ENCODE measurements at regions not wholly inside any gene's neighbourhood (a gene's known extent, or its start where the extent isn't known, plus 50 kb on each side); places are given as distances from the start of the nearest gene placed in this dataset.

DNA sequence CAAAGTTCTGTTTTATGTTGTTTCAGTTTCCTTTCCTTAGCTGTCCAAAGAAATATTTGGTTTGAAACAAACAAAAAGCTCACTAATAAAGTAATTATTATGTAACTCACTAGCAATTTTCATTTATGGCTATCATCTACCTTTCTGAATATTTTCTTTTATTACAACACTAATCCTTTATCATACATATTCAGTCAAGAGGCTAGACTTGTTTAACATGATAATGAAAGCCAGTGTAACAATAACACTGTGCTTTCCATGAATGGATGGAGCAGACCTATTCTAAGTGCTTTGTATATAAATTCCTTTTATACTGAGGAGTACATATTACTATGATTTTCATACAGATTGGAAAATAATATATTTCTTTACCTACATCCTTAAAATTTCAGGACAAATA is 972.8 kb upstream of the ADGRL4 start:
- Mint-ChIP-seq H3K27me3 (ENCODE audit: insufficient read depth) (no peaks in the 10 kb centered on the region; the same call in 1 of the 2 replicates), H3K36me3 (ENCODE audit: low read depth) (no peaks in the 10 kb centered on the region), H3K9me3 (no peaks in the 10 kb centered on the region; the same call in 1 of the 2 replicates), H3K4me3 (no peak overlapping the region), H3K27ac (no peak overlapping the region), H3K4me1 (ENCODE audit: low read depth) (peaks cover 6% of the 10 kb centered on the region; the same call in 1 of the 2 replicates)
- DNase-seq: no peak
- TF ChIP-seq, protein P1, sequence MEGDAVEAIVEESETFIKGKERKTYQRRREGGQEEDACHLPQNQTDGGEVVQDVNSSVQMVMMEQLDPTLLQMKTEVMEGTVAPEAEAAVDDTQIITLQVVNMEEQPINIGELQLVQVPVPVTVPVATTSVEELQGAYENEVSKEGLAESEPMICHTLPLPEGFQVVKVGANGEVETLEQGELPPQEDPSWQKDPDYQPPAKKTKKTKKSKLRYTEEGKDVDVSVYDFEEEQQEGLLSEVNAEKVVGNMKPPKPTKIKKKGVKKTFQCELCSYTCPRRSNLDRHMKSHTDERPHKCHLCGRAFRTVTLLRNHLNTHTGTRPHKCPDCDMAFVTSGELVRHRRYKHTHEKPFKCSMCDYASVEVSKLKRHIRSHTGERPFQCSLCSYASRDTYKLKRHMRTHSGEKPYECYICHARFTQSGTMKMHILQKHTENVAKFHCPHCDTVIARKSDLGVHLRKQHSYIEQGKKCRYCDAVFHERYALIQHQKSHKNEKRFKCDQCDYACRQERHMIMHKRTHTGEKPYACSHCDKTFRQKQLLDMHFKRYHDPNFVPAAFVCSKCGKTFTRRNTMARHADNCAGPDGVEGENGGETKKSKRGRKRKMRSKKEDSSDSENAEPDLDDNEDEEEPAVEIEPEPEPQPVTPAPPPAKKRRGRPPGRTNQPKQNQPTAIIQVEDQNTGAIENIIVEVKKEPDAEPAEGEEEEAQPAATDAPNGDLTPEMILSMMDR (IDR thresholded peaks at IDR 0.05): no peak

DNA sequence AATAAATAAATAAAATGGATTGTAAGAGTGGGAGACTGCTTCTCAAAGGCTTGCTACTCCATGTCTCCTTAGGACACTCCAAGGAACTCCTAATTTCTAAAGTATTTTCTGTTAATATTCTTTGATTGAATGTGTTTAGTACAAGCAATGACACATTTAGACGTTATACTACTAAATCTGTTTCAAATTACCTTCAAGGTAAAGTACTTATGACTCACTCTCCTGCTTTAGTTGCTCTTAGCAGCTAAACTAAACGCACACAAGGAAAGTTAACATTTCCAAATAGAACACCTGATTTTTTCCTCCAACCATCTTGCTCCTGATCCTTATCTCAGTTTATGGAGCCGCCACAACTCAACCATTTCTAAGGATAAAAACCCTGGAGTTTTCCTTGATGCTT is 969.8 kb upstream of the ADGRL4 start:
- no peaks in the 10 kb centered on the region for H3K4me1 Mint-ChIP-seq (ENCODE audit: low read depth)
- TF ChIP-seq, protein P1 (IDR thresholded peaks at IDR 0.05): no peak
- no peak for DNase-seq
- H3K36me3 Mint-ChIP-seq (ENCODE audit: low read depth): no peaks in the 10 kb centered on the region
- no peak overlapping the region for H3K4me3 Mint-ChIP-seq
- H3K27me3 Mint-ChIP-seq (ENCODE audit: insufficient read depth): no peaks in the 10 kb centered on the region
- no peak overlapping the region for H3K27ac Mint-ChIP-seq
- H3K9me3 Mint-ChIP-seq: no peaks in the 10 kb centered on the region

DNA sequence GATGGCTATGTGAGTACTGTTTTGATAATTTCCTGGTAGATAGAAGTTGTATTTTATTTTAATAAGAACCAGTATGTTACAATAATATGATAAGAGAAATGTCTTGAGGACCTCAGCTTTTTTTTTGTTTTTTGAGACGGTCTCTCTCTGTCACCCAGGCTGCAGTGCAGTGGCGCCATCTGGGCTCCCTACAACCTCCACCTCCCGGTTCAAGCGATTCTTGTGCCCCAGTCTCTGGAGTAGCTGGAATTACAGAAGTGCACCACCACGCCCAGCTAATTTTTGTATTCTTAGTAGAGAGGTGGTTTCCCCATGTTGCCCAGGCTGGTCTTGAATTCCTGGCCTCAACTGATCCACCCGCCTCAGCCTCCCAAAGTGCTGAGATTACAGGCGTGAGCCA is 968.1 kb upstream of the ADGRL4 start:
- TF ChIP-seq, protein P1 (IDR thresholded peaks at IDR 0.05): no peak
- no peak overlapping the region for H3K27ac Mint-ChIP-seq
- no peaks in the 10 kb centered on the region for H3K9me3 Mint-ChIP-seq
- no peaks in the 10 kb centered on the region for H3K4me1 Mint-ChIP-seq (ENCODE audit: low read depth)
- no peak overlapping the region for H3K4me3 Mint-ChIP-seq
- H3K27me3 Mint-ChIP-seq (ENCODE audit: insufficient read depth): no peaks in the 10 kb centered on the region
- no peaks in the 10 kb centered on the region for H3K36me3 Mint-ChIP-seq (ENCODE audit: low read depth)
- DNase-seq: no peak

DNA sequence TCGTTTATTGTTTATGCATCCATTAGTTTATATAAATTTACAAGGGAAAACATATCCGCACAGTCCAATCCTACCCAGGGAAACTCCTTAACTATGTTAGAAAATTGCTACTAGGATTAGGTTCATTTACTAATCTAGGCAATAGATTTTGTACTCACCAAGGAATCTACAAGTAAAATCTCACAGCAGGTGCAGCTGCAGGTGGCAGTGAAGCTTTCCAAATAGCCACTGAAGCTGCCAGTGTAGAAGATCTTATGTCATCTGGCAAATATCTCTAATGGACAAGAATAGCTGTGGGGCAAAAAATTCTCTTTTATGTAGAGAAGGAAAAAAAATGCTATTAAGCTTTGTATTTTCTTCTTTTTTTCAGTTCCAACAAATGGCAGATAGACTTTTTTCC is 963.4 kb upstream of the ADGRL4 start:
- Mint-ChIP-seq H3K27ac (no peak overlapping the region), H3K9me3 (0 out of 2 replicates have a peak, but pooled peaks cover 4% of the 10 kb centered on the region), H3K27me3 (ENCODE audit: insufficient read depth) (peaks cover 6% of the 10 kb centered on the region; the same call in 1 of the 2 replicates), H3K4me3 (no peak overlapping the region), H3K36me3 (ENCODE audit: low read depth) (no peaks in the 10 kb centered on the region), H3K4me1 (ENCODE audit: low read depth) (no peaks in the 10 kb centered on the region)
- DNase-seq: no peak
- TF ChIP-seq, protein P1 (IDR thresholded peaks at IDR 0.05): no peak

DNA sequence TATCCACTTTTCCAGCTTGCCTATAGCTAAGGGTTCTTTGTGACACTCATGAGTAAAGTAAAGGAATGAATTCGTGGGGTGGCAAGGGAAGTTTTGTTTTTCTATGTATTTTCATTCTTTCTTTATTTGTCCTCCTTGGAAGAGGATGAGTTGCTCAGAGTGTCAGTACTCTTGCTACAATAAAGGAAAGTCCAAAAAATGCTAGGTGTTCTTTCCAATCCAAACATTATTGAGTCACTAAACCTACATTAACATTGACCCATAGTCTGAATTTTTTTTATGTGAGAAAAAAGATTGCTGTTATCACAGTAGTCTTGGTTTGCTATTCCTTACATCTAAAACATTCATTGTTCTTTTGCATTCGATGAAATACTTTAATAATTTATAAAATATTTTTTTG is 959.9 kb upstream of the ADGRL4 start:
- no peak for DNase-seq
- H3K27me3 Mint-ChIP-seq (ENCODE audit: insufficient read depth): peaks cover 6% of the 10 kb centered on the region; the same call in 1 of the 2 replicates
- TF ChIP-seq, protein P1 (IDR thresholded peaks at IDR 0.05): no peak
- H3K36me3 Mint-ChIP-seq (ENCODE audit: low read depth): no peaks in the 10 kb centered on the region
- peaks cover 4% of the 10 kb centered on the region; the same call in 1 of the 2 replicates for H3K9me3 Mint-ChIP-seq
- H3K4me3 Mint-ChIP-seq: no peak overlapping the region
- no peaks in the 10 kb centered on the region for H3K4me1 Mint-ChIP-seq (ENCODE audit: low read depth)
- H3K27ac Mint-ChIP-seq: no peak overlapping the region

DNA sequence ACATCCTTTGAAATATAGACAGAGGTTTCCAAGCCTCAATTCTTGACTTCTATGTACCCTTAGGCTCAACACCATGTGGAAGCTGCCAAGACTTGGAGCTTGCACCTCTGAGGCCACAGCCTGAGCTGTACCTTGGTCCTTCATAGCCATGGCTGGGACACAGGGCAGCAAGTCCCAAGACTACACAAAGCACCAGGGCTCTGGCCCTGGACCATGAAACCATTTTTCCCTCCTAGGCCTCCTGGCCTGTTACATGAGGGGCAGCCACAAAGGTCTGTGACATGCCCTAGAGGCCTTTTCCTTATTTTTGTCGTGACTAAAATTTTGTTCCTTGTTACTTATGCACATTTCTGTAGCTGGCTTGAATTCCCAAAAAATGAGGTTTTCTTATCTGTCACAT is 953.1 kb upstream of the ADGRL4 start:
- Mint-ChIP-seq H3K4me1 (ENCODE audit: low read depth) (no peaks in the 10 kb centered on the region), H3K36me3 (ENCODE audit: low read depth) (0 out of 2 replicates have a peak, but pooled peaks cover 9% of the 10 kb centered on the region), H3K9me3 (peaks cover 12% of the 10 kb centered on the region), H3K27ac (no peak overlapping the region), H3K27me3 (ENCODE audit: insufficient read depth) (no peaks in the 10 kb centered on the region; the same call in 1 of the 2 replicates), H3K4me3 (no peak overlapping the region)
- TF ChIP-seq, protein P1 (IDR thresholded peaks at IDR 0.05): no peak
- no peak for DNase-seq

All from HFFc6 (cell line).